ENCODE measurements at regions not wholly inside any gene's neighbourhood (a gene's known extent, or its start where the extent isn't known, plus 50 kb on each side); places are given as distances from the start of the nearest gene placed in this dataset.

- DNase-seq (ENCODE audit: low spot score), result no peak
- no peak for TF ChIP-seq CTCF (IDR thresholded peaks at IDR 0.05; ENCODE audit: poor library complexity, severe bottlenecking)
- H3K4me1 ChIP-seq (ENCODE audit: insufficient read depth, poor library complexity, severe bottlenecking), result peaks cover 13% of the 10 kb centered on the region
- H3K4me3 ChIP-seq (ENCODE audit: severe bottlenecking), result no peak overlapping the region
- peaks cover 10% of the 10 kb centered on the region for H3K27me3 ChIP-seq (ENCODE audit: insufficient read depth, poor library complexity, severe bottlenecking)
- ATAC-seq (ENCODE audit: low read depth), result no peak
- H3K36me3 ChIP-seq (ENCODE audit: low read depth), result no peaks in the 10 kb centered on the region
- H3K9me3 ChIP-seq (ENCODE audit: severe bottlenecking), result no peaks in the 10 kb centered on the region
- H3K27ac ChIP-seq (ENCODE audit: poor library complexity, severe bottlenecking), result no peak overlapping the region
These were observed 154.6 kb downstream of the CYRIA start for GRCh38 chr2:16511041-16511440.

- Histone ChIP-seq H3K9me3 (ENCODE audit: severe bottlenecking) (no peaks in the 10 kb centered on the region), H3K4me3 (ENCODE audit: severe bottlenecking) (no peak overlapping the region), H3K36me3 (ENCODE audit: low read depth) (no peaks in the 10 kb centered on the region), H3K27me3 (ENCODE audit: insufficient read depth, poor library complexity, severe bottlenecking) (peaks cover 10% of the 10 kb centered on the region), H3K4me1 (ENCODE audit: insufficient read depth, poor library complexity, severe bottlenecking) (peaks cover 9% of the 10 kb centered on the region), H3K27ac (ENCODE audit: poor library complexity, severe bottlenecking) (no peak overlapping the region)
- DNase-seq (ENCODE audit: low spot score) (no peak), ATAC-seq (ENCODE audit: low read depth) (no peak)
- TF ChIP-seq CTCF (IDR thresholded peaks at IDR 0.05; ENCODE audit: poor library complexity, severe bottlenecking), result no peak
These were observed 156.6 kb downstream of the CYRIA start for GRCh38 chr2:16509042-16509441.

GRCh38 chr2:16508490-16508851, 157.2 kb downstream of the CYRIA start:
- no peak for DNase-seq (ENCODE audit: low spot score)
- Histone ChIP-seq H3K27me3 (ENCODE audit: insufficient read depth, poor library complexity, severe bottlenecking) (peaks cover 10% of the 10 kb centered on the region), H3K9me3 (ENCODE audit: severe bottlenecking) (no peaks in the 10 kb centered on the region), H3K27ac (ENCODE audit: poor library complexity, severe bottlenecking) (no peak overlapping the region), H3K4me1 (ENCODE audit: insufficient read depth, poor library complexity, severe bottlenecking) (peaks cover 5% of the 10 kb centered on the region), H3K4me3 (ENCODE audit: severe bottlenecking) (no peak overlapping the region), H3K36me3 (ENCODE audit: low read depth) (no peaks in the 10 kb centered on the region)
- TF ChIP-seq CTCF (IDR thresholded peaks at IDR 0.05; ENCODE audit: poor library complexity, severe bottlenecking), result peak; percentile 54
- ATAC-seq (ENCODE audit: low read depth), result no peak

GRCh38 chr2:16507655-16508489, 157.8 kb downstream of the CYRIA start:
- no peaks in the 10 kb centered on the region for H3K4me1 ChIP-seq (ENCODE audit: insufficient read depth, poor library complexity, severe bottlenecking)
- H3K4me3 ChIP-seq (ENCODE audit: severe bottlenecking), result no peak overlapping the region
- no peaks in the 10 kb centered on the region for H3K9me3 ChIP-seq (ENCODE audit: severe bottlenecking)
- no peaks in the 10 kb centered on the region for H3K36me3 ChIP-seq (ENCODE audit: low read depth)
- peak; percentile 74 for TF ChIP-seq CTCF (IDR thresholded peaks at IDR 0.05; ENCODE audit: poor library complexity, severe bottlenecking)
- peak; percentile 91 for ATAC-seq (ENCODE audit: low read depth)
- DNase-seq (ENCODE audit: low spot score), result no peak
- H3K27me3 ChIP-seq (ENCODE audit: insufficient read depth, poor library complexity, severe bottlenecking), result peaks cover 10% of the 10 kb centered on the region
- H3K27ac ChIP-seq (ENCODE audit: poor library complexity, severe bottlenecking), result no peak overlapping the region

- Histone ChIP-seq H3K4me3 (ENCODE audit: severe bottlenecking) (no peak overlapping the region), H3K27ac (ENCODE audit: poor library complexity, severe bottlenecking) (no peak overlapping the region), H3K9me3 (ENCODE audit: severe bottlenecking) (no peaks in the 10 kb centered on the region), H3K27me3 (ENCODE audit: insufficient read depth, poor library complexity, severe bottlenecking) (peaks cover 10% of the 10 kb centered on the region), H3K36me3 (ENCODE audit: low read depth) (no peaks in the 10 kb centered on the region), H3K4me1 (ENCODE audit: insufficient read depth, poor library complexity, severe bottlenecking) (no peaks in the 10 kb centered on the region)
- ATAC-seq (ENCODE audit: low read depth) (no peak), DNase-seq (ENCODE audit: low spot score) (no peak)
- no peak for TF ChIP-seq CTCF (IDR thresholded peaks at IDR 0.05; ENCODE audit: poor library complexity, severe bottlenecking)
These were observed 159.3 kb downstream of the CYRIA start for GRCh38 chr2:16506366-16506765.

All from RWPE2 (cell line).